HG03575 (cell line): ENCODE measurements at regions not wholly inside any gene's neighbourhood (a gene's known extent, or its start where the extent isn't known, plus 50 kb on each side); places are given as distances from the start of the nearest gene placed in this dataset.

Experiments used
- ATAC-seq: cut with Tn5 transposase; IDR thresholded peaks from one replicate; pipeline ENCODE4 v1.9.1; 2021; ENCODE audit not compliant: unreplicated experiment, insufficient number of reproducible peaks, low FRiP score; ENCODE audit errors: extremely low read depth

DNA sequence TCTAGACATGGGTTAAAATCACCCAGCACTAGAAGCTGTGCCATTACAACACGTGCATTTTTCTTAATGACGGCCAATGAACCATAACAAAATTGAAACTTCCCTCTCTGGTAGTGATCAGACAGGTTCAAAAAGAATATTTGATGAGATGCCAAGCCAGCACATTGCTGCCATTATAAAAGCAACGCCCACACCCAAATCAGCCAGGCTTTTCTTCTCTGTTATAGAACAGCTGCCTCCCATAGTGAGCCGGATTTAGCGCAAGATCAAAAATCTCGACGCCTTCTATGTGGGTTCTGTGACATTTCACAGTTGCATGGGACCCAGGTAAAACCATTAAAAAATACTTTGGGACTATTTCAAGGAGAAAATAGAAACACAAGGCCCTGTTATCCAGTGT lies 1158.0 kb downstream of the EFNB2 start:
- ATAC-seq: no peak

DNA sequence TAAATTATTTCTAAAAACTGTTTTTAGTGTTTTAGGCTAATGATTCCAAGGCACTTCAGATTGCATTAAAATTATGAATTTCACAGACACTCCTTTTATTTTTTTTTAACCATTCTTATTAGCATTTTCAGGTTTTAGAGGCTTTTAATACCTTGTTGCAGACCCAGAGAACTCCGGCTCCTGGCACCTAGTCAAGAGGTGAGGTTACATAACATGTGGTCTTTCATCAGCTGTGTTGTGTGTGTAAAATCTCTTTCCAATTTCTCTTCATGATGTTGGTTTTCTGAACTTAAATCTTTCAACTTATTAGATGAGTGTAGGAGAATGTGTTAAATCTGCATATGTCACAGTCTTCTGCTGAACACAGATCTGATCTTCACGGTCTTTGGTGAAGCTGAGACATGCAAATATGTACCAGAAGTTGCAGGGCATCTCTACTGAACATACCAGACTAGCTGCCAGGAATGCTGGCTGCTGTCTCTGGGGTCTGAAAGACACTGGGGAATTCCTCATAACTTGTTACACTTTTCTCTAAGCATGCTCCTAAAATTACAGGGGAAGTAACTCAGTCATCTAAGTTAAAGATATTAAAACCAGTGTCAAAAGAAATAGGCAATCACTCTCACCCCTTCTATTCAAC lies 1165.3 kb downstream of the EFNB2 start:
- no peak for ATAC-seq

DNA sequence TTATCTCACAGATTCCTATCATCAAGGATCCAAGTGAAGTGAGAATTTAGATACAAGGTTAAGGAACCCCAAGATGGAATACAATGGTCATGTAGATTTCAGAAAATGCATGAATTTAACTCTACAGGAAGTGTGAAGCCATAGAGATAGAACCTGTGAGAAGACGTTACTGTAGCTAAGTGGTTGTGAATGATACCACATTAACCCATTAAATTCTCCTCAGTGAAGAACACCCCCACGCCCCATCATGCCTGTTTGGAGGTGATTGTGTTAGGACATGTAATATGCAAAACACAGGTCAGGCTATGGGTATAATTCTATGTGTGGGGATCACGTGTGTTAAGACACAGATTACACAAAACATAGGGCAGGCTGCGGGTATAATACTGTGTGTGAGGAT lies 1166.7 kb downstream of the EFNB2 start:
- ATAC-seq: no peak

DNA sequence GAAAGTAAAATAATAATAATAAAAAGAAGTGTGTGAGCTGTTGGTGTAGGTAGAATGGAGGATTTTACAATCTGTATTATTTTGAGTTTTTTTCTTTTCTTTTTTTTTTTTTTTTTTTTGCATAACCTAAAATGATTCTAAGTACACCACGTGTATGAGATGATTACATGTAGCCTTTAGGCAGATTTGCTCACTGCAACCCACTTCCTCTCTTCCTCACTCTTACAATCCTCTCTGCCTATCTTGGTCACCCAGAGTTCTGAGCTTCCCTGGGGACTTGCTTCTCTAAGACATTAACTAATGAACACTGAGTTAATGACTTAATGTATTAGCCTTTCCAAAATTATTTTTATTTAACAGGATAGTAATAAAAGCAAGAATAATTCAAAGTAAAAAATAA lies 1169.6 kb downstream of the EFNB2 start:
- no peak for ATAC-seq

- no peak for ATAC-seq
Observed at GRCh38 chr13:105365021-105365550, 1170.4 kb downstream of the EFNB2 start.

DNA sequence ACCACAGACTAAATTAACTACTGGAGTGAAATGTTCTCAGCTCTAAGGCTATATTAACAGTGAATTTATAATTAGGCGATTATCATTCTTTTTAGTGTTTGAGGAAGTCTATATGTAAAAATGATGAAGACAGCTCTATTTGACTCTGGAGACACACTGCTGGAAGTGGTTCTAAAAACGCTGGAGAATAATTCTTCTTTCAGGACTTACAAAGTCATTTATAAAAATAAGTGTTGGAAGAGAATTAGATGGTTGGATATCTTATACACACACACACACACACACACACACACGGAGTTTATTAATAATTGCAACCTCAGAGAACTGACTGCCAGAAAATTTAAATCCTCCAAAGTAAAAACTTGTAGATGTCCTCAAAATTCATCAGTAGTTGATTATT lies 1171.3 kb downstream of the EFNB2 start:
- no peak for ATAC-seq

- no peak for ATAC-seq
Observed at GRCh38 chr13:105363261-105364190, 1171.9 kb downstream of the EFNB2 start.

- ATAC-seq: no peak
Observed at GRCh38 chr13:105353654-105354053, 1181.8 kb downstream of the EFNB2 start.

DNA sequence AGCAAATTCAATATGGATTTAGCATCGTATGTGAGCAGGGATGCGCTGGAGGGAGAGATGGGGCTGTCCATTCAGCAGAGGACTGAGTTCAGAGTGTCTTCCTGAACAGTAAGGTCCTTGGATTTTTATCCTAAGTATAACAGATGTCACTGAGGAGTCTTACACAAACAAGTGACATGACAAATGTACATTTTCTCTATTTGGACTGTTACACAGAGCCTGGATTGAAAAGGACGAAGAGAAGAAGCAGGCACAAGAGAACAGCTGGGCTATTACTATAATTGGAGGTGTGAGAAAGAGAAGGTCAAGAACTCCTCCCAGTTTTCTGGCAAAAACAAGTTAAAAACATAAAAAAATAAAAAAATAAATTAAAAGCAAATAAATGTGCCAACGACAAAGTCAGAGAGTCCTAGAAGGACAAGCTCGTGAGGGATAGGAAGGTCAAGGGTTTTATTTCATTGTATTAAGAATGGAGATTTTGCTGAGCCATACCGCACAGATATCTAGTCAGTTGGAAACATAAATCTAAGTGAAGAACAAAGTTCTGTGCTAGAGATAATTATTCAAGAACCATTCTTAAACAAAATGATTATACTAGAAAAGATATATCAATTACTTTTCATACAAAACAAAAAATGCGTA lies 1186.3 kb downstream of the EFNB2 start:
- no peak for ATAC-seq

- ATAC-seq: no peak
Observed at GRCh38 chr13:105346141-105346775, 1189.2 kb downstream of the EFNB2 start.

DNA sequence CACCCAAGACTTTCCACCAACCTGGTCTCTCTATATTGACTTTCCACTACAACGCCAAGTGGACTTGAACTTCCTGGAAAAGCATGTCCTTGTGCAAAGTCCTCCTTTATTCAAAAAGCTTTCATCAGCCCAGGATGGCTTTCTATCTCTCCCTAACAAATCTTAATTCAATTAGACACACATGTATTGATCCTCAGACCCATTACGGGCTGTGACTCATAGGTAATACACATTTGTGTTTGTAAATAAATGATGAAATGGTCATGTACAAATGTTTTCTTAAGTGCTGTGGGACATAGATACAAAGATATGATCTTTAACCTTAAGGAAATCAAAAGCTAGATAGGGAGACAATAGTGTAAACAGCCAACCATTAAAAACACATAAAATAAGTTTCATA lies 1189.7 kb downstream of the EFNB2 start:
- ATAC-seq: no peak

DNA sequence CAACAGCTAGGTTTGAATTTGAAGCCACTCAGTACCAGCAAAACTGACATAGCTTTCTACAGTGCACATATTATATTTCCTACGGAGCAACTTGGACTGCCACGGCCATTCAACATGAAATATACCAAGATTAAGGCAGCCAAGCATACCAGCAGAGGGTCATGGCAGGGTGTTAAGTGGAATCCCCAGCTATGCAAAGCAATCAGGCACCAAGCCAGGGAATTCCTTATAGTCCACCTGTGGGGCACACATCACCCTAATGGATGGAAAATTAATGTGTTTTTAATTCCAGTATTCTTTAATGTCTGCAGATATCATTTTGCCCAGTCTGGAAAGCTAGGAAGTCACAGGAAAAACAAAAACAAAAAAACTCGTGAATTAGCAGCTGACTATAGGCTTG lies 1190.3 kb downstream of the EFNB2 start:
- ATAC-seq: no peak

- ATAC-seq: no peak
Observed at GRCh38 chr13:105343134-105343806, 1192.2 kb downstream of the EFNB2 start.

GRCh38 chr13:105342281-105342820 lies 1193.1 kb downstream of the EFNB2 start:
- ATAC-seq: no peak

DNA sequence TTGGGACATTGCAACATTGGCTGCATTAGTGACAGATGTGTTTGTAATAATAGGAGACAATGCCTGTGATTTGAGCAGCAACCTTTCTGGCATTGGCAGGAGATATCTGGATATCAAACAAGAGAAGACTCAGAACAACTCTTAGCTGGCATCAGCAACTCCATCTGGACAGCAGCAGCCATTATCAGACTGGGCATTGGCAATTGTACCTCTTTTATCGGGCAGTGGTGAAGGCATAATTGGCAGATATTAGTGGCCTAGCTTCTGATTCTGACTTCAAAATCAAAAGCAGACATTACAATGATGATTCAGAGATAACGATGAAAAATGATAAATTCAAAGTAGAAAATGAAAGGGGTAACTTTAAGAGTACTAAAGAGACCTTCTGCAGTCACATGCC lies 1193.7 kb downstream of the EFNB2 start:
- no peak for ATAC-seq

DNA sequence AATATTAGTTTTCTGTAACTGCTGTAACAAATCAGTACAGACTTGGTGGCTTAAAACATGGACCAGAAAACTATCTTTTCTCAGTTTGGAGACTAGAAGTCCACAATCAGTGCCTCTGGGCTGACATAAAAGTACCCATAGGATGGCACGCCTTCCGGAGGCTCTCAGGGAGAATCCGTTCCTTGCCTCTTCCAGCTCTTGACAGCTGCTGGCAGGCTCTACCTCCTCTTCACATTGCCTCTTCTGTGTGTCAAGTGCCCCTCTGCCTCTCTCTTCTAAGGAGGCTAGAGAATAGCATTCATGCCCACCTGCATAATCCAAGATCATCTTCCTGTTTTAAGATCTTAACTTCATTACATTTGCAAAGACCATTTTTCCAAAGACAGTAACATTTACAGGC lies 1194.2 kb downstream of the EFNB2 start:
- ATAC-seq: no peak

DNA sequence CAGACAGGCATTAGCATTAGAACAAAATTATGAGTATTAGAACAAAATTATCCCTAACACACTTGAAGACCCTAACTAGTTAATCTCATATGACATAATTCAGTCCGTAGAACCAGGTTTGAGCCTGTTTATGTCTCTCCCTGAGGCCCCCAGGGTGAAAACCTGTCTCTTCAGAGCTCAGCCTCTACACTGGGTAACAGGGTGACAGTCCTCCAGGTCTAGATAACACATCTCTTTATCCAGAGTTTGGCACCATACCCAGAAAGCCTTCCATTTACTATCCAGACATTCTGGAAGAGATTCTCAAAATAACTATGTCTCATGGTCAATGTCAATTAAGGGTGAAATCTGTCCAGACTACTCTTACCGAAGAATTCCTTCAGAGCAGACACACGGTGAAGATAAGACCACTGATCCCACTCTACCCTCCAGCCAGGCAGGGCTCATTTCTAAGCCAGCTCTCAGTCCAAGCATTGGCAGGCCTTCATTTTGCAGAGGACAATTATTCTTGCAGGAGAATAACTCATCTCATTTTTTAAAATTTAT lies 1195.3 kb downstream of the EFNB2 start:
- ATAC-seq: no peak

DNA sequence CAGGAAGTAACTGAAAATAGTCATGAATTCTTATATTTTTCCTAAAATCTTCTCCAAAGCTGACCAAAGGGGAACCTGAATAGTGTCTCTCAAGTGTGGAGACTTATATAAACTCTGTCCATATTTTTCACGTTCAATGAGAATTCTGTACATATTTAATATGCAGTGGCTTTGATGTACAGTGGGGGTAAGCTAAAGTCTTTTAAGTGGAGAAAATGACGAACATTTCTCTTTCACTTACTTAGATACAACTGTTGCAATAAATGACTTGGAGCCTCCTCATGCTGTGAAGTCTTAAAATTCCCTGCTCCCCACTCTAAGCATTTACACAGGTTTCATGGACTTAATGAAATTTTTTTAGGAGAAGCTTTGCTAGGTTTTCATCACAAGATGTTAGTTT lies 1196.7 kb downstream of the EFNB2 start:
- ATAC-seq: no peak
